ENCODE measurements at regions not wholly inside any gene's neighbourhood (a gene's known extent, or its start where the extent isn't known, plus 50 kb on each side); places are given as distances from the start of the nearest gene placed in this dataset.

GRCh38 chr3:177783338-177783737 is 586.1 kb upstream of the TBL1XR1 start:
- no peak overlapping the region for H3K23ac ChIP-seq (ENCODE audit: insufficient read length)
- no peak overlapping the region for H2AFZ ChIP-seq (ENCODE audit: low read length)
- no peak overlapping the region for H4K91ac ChIP-seq (replicated peaks; ENCODE audit: insufficient read length, low read length)
- H4K5ac ChIP-seq (ENCODE audit: insufficient read length, low read depth, low read length), result no peak overlapping the region
- no peaks in the 10 kb centered on the region for H3K79me1 ChIP-seq (ENCODE audit: low read depth, low read length)
- H4K20me1 ChIP-seq (replicated peaks in 1 of 2; ENCODE audit: control insufficient read depth in 1 of 2, insufficient read depth in 2 of 2, low read length in 2 of 2), result no peaks in the 10 kb centered on the region
- no peaks in the 10 kb centered on the region for H3K27me3 ChIP-seq (replicated peaks in 1 of 4; ENCODE audit: control insufficient read depth in 3 of 4, extremely low read depth in 1 of 4, insufficient read depth in 3 of 4, low read length in 3 of 4)
- DNase-seq (ENCODE audit: low read depth in 1 of 2, low spot score in 2 of 2), result no peak
- no peaks in the 10 kb centered on the region for H3K23me2 ChIP-seq (ENCODE audit: low read depth, low read length)
- H3K36me3 ChIP-seq (ENCODE audit: control insufficient read depth in 2 of 4, insufficient read depth in 4 of 4, low read length in 3 of 4), result no peaks in the 10 kb centered on the region
- no peak overlapping the region for H3K4me2 ChIP-seq (ENCODE audit: insufficient read depth in 1 of 2, low read depth in 2 of 2, low read length in 2 of 2)
- no peak overlapping the region for H3K14ac ChIP-seq (ENCODE audit: insufficient read length)
- H3K9ac ChIP-seq (replicated peaks in 1 of 4; ENCODE audit: extremely low read depth in 1 of 4, low read depth in 3 of 4, low read length in 3 of 4), result no peak overlapping the region
- no peak overlapping the region for H2BK5ac ChIP-seq (ENCODE audit: low read depth, low read length)
- H3K4me1 ChIP-seq (replicated peaks in 1 of 4; ENCODE audit: control insufficient read depth in 3 of 4, insufficient read depth in 4 of 4, low read length in 3 of 4), result peaks cover 0 to 3% (median 1%) of the 10 kb centered on the region in 4 experiments; a peak in 3 of 7 replicates
- ChIA-PET CTCF (ENCODE audit: partially characterized antibody) (no interaction called here), POLR2A (ENCODE audit: partially characterized antibody) (no interaction called here)
- H4K8ac ChIP-seq (ENCODE audit: extremely low read depth, insufficient read depth, low read length), result no peak overlapping the region
- no peak overlapping the region for H2BK15ac ChIP-seq (ENCODE audit: low read length)
- H3K9me3 ChIP-seq (ENCODE audit: insufficient read depth in 2 of 2, low read depth in 1 of 2, low read length in 1 of 2), result no peaks in the 10 kb centered on the region
- no peak overlapping the region for H3K4me3 ChIP-seq (ENCODE audit: extremely low read depth in 1 of 4, insufficient read depth in 2 of 4, low read depth in 3 of 4, low read length in 4 of 4)
- H2BK20ac ChIP-seq (ENCODE audit: low read length), result no peak overlapping the region
- WGBS, 2 experiments (ENCODE audit: extremely low coverage in 1 of 2, insufficient coverage in 1 of 2, insufficient read length in 1 of 2, insufficient replicate concordance in 2 of 2, low coverage in 1 of 2, low lambda C conversion rate in 2 of 2, missing lambda C conversion rate in 1 of 2), result 90% methylated on average over 2 of the region's 2 CpGs; no CpG with 5 or more reads in 1 of the 2 experiments
- H2BK12ac ChIP-seq (ENCODE audit: low read depth, low read length), result no peak overlapping the region
- TF ChIP-seq RNF2 (IDR thresholded peaks at IDR 0.05; ENCODE audit: borderline replicate concordance, low read depth, low read length, missing control alignments, poor library complexity, severe bottlenecking) (no peak), RBBP5 (IDR thresholded peaks at IDR 0.05; ENCODE audit: borderline replicate concordance, low read depth, low read length) (no peak), TCF12 (IDR thresholded peaks at IDR 0.05; ENCODE audit: low read depth, low read length) (no peak), CBX5 (IDR thresholded peaks at IDR 0.05; ENCODE audit: low read depth, low read length) (no peak), SP1 (IDR thresholded peaks at IDR 0.05; ENCODE audit: low read depth, low read length) (no peak)
- FAIRE-seq, result no peak
- H3K79me2 ChIP-seq (ENCODE audit: control insufficient read depth in 1 of 2, insufficient read depth in 2 of 2, low read length in 2 of 2), result no peaks in the 10 kb centered on the region
- H2BK120ac ChIP-seq (replicated peaks; ENCODE audit: low read depth, low read length), result no peak overlapping the region
- no peak overlapping the region for H3K4ac ChIP-seq (replicated peaks; ENCODE audit: insufficient read length, low read depth, low read length)
- no peak overlapping the region for H3K27ac ChIP-seq (ENCODE audit: low read depth, low read length)
- no peak overlapping the region for H3K56ac ChIP-seq (replicated peaks; ENCODE audit: insufficient read length, low read depth, low read length)
- no peak overlapping the region for H2AK5ac ChIP-seq (ENCODE audit: low read depth, low read length)
- no peak overlapping the region for H3K18ac ChIP-seq (ENCODE audit: extremely low read depth, low read length)
